Chondrocyte (in vitro differentiated cells): ENCODE measurements at regions not wholly inside any gene's neighbourhood (a gene's known extent, or its start where the extent isn't known, plus 50 kb on each side); places are given as distances from the start of the nearest gene placed in this dataset.

Experiments used
- DNase-seq: peaks from one replicate; pipeline ENCODE4 v3.0.0; 2021; ENCODE audit warnings: mixed read lengths, low spot score
- H3K27ac Mint-ChIP-seq: one replicate; pipeline ENCODE4 v1.8.0; 2021; ENCODE audit warnings: mild to moderate bottlenecking, moderate library complexity, mixed read lengths; ENCODE audit not compliant: unreplicated experiment
- H3K27me3 Mint-ChIP-seq: 2 replicates; pipeline ENCODE4 v1.8.0; 2021; ENCODE audit warnings: low read depth, mixed read lengths
- H3K36me3 Mint-ChIP-seq: 2 replicates; pipeline ENCODE4 v1.8.0; 2021; ENCODE audit warnings: low read depth, mixed read lengths
- H3K4me1 Mint-ChIP-seq: 2 replicates; pipeline ENCODE4 v1.8.0; 2021; ENCODE audit warnings: low read depth, mild to moderate bottlenecking, mixed read lengths
- H3K4me3 Mint-ChIP-seq: one replicate; pipeline ENCODE4 v1.8.0; 2021; ENCODE audit warnings: mild to moderate bottlenecking, moderate library complexity, mixed read lengths; ENCODE audit not compliant: unreplicated experiment
- H3K9me3 Mint-ChIP-seq: 2 replicates; pipeline ENCODE4 v1.8.0; 2021; ENCODE audit warnings: low read depth, mixed read lengths
- CTCF ChIP-seq: fragments of 200-600 bp; sonication (generic); IDR thresholded peaks from 2 replicates; pipeline ENCODE4 v1.5.0; 2021; ENCODE audit warnings: antibody characterized with exemption, mild to moderate bottlenecking, moderate library complexity

- no peaks in the 10 kb centered on the region for H3K4me1 Mint-ChIP-seq
- H3K9me3 Mint-ChIP-seq: peaks cover 40% of the 10 kb centered on the region
- peak; percentile 41 for DNase-seq
- H3K27me3 Mint-ChIP-seq: no peaks in the 10 kb centered on the region
- TF ChIP-seq CTCF: peak; percentile 25
- H3K4me3 Mint-ChIP-seq: no peak overlapping the region
- no peaks in the 10 kb centered on the region for H3K36me3 Mint-ChIP-seq
- H3K27ac Mint-ChIP-seq: no peak overlapping the region
Observed at GRCh38 chrX:25968920-25969319, 169.2 kb upstream of the MAGEB18 start.

GRCh38 chrX:25976683-25977310, 161.3 kb upstream of the MAGEB18 start:
- H3K27me3 Mint-ChIP-seq: no peaks in the 10 kb centered on the region
- H3K27ac Mint-ChIP-seq: no peak overlapping the region
- no peaks in the 10 kb centered on the region for H3K4me1 Mint-ChIP-seq
- no peak overlapping the region for H3K4me3 Mint-ChIP-seq
- DNase-seq: peak; percentile 68
- no peaks in the 10 kb centered on the region for H3K36me3 Mint-ChIP-seq
- no peak for TF ChIP-seq CTCF
- peaks cover 33% of the 10 kb centered on the region for H3K9me3 Mint-ChIP-seq

GRCh38 chrX:25998687-25999086, 139.5 kb upstream of the MAGEB18 start:
- Mint-ChIP-seq H3K9me3 (peaks cover 5% of the 10 kb centered on the region), H3K27ac (no peak overlapping the region), H3K4me1 (no peaks in the 10 kb centered on the region), H3K27me3 (no peaks in the 10 kb centered on the region), H3K4me3 (no peak overlapping the region), H3K36me3 (no peaks in the 10 kb centered on the region)
- no peak for DNase-seq
- no peak for TF ChIP-seq CTCF

- DNase-seq: no peak
- Mint-ChIP-seq H3K4me3 (no peak overlapping the region), H3K4me1 (no peaks in the 10 kb centered on the region), H3K27ac (no peak overlapping the region), H3K9me3 (peaks cover 18% of the 10 kb centered on the region), H3K27me3 (no peaks in the 10 kb centered on the region), H3K36me3 (no peaks in the 10 kb centered on the region)
- no peak for TF ChIP-seq CTCF
Observed at GRCh38 chrX:26007462-26007861, 130.7 kb upstream of the MAGEB18 start.

GRCh38 chrX:26008042-26008441, 130.1 kb upstream of the MAGEB18 start:
- H3K36me3 Mint-ChIP-seq: no peaks in the 10 kb centered on the region
- DNase-seq: no peak
- TF ChIP-seq CTCF: no peak
- no peak overlapping the region for H3K27ac Mint-ChIP-seq
- H3K4me3 Mint-ChIP-seq: no peak overlapping the region
- H3K27me3 Mint-ChIP-seq: no peaks in the 10 kb centered on the region
- peaks cover 19% of the 10 kb centered on the region for H3K9me3 Mint-ChIP-seq
- H3K4me1 Mint-ChIP-seq: no peaks in the 10 kb centered on the region
